BE2C (cell line): ENCODE measurements at regions not wholly inside any gene's neighbourhood (a gene's known extent, or its start where the extent isn't known, plus 50 kb on each side); places are given as distances from the start of the nearest gene placed in this dataset.
"Not testable (repeated sequence)": the region's sequence is repeated elsewhere in the genome, so short reads cannot be mapped to it uniquely, and the experiment has no call there.

Source experiments
- DNase-seq: peaks from one replicate; pipeline ENCODE4 v3.0.0-alpha.2; 2020
- H3K27me3 ChIP-seq: fragments of 250-450 bp; sonication (Bioruptor Pico); 2 replicates; pipeline ENCODE4 v1.5.1; 2020; ENCODE audit warnings: mild to moderate bottlenecking
- H3K36me3 ChIP-seq: fragments of 250-450 bp; sonication (Bioruptor Pico); 2 replicates; pipeline ENCODE4 v1.5.1; 2020; ENCODE audit warnings: mild to moderate bottlenecking
- H3K4me1 ChIP-seq: fragments of 250-450 bp; sonication (Bioruptor Pico); 2 replicates; pipeline ENCODE4 v1.5.1; 2020
- H3K4me3 ChIP-seq: 2 replicates; pipeline ENCODE4 v1.5.1; 2011; ENCODE audit warnings: low read depth, low read length
- H3K9me3 ChIP-seq: fragments of 250-450 bp; sonication (Bioruptor Pico); 2 replicates; pipeline ENCODE4 v1.5.1; 2020
- CTCF ChIP-seq: IDR thresholded peaks from 2 replicates; pipeline ENCODE4 v1.5.1; 2012; ENCODE audit warnings: mild to moderate bottlenecking, low read depth, low read length

DNA sequence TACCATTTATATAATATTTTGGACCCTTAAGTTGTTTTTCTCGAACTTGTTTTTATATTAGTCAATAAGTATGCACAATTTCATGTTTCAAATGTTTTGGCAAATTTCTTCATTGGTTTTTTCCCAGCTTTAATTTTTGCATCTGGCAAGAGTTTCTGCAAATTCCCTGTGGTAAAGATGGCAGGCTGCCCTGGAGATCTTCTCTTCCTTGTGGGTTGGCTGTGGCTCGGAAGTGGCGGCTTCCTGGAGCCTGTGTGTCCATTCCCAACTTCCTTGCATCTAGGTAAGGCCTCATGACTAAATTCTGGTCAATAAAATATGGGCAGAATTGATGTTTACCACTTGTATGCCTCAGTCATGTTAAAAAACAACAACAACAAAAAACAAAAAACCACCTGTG lies 818.6 kb downstream of the EPHA4 start:
- H3K9me3 ChIP-seq, result no peaks in the 10 kb centered on the region
- H3K36me3 ChIP-seq, result no peaks in the 10 kb centered on the region
- H3K4me3 ChIP-seq, result no peak overlapping the region
- DNase-seq, result no peak
- no peaks in the 10 kb centered on the region for H3K4me1 ChIP-seq
- H3K27me3 ChIP-seq, result no peaks in the 10 kb centered on the region
- TF ChIP-seq CTCF, result no peak

GRCh38 chr2:220756653-220757052 lies 815.5 kb downstream of the EPHA4 start:
- DNase-seq, result no peak
- Histone ChIP-seq H3K36me3 (no peaks in the 10 kb centered on the region), H3K9me3 (no peaks in the 10 kb centered on the region), H3K4me3 (no peak overlapping the region), H3K27me3 (no peaks in the 10 kb centered on the region), H3K4me1 (no peaks in the 10 kb centered on the region)
- TF ChIP-seq CTCF, result no peak

DNA sequence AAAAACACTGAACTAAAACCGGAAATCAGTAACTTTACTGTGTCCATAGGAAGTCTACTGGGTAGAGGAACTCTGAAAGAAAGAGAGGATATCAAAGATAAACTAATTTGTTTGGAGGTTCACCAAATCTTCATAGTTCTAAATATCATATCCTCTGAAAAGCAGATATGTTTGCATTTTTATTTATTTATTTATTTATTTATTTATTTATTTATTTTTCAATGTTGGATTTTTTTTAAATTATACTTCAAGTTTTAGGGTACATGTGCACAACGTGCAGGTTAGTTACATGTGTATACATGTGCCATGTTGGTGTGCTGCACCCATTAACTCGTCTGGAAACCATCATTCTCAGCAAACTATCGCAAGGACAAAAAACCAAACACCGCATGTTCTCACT lies 813.7 kb downstream of the EPHA4 start:
- not testable (repeated sequence) for H3K4me1 ChIP-seq, H3K4me3 ChIP-seq, H3K36me3 ChIP-seq, H3K27me3 ChIP-seq, DNase-seq, H3K9me3 ChIP-seq

DNA sequence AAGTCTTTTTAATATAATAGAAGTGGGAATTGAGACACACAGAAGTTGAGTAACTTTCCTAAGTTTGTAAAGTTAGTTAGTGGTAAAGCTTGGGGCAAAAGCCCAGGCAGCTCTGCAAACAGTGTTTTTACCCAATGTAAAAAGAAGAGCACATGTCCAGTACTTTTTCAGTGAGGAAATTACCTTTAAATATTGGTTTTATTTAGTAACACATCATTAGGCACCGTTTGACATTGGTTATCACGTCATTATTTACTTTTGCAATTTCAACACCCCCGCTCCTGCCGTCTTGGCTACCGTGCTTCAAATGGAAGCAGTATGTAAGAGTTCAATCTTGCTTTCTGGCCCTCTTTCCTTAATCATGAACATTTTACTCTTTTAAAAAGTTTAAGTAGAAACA lies 807.9 kb downstream of the EPHA4 start:
- no peak for TF ChIP-seq CTCF
- no peak for DNase-seq
- Histone ChIP-seq H3K4me3 (no peak overlapping the region), H3K36me3 (no peaks in the 10 kb centered on the region), H3K9me3 (no peaks in the 10 kb centered on the region), H3K4me1 (no peaks in the 10 kb centered on the region), H3K27me3 (no peaks in the 10 kb centered on the region)

DNA sequence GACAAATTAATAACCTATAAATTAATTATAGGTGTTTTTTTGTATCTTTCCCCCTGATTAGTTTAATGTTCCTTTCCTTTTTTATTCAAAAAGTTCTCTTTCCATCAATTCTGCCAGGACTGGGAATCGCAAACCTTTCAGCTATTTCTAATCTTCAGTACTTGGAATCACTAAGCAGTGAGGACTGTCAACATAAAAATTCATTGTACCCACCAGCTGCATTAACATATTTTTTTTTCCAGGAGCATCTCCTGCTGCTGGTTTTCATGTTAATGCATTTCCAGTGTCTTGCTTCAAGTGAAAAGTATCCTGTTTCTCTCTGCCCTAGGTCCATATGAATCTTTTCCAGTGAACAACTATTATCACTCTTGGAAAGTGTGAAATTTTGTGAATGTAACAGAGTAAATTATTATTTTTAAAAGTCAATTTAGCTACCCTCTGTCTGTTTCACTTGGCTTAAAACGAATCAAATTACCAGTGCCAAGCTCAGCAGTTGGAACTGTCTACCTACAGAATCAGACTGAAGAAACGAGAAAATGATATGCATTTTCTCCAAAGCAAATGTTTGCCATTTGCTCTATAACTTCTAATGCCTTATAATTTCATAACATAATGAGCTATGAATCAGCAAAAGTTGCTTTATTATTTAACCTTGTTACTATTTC lies 804.4 kb downstream of the EPHA4 start:
- H3K9me3 ChIP-seq, result no peaks in the 10 kb centered on the region
- no peak overlapping the region for H3K4me3 ChIP-seq
- DNase-seq, result no peak
- H3K36me3 ChIP-seq, result no peaks in the 10 kb centered on the region
- no peaks in the 10 kb centered on the region for H3K27me3 ChIP-seq
- TF ChIP-seq CTCF, result no peak
- no peaks in the 10 kb centered on the region for H3K4me1 ChIP-seq

GRCh38 chr2:220775856-220776488 lies 796.1 kb downstream of the EPHA4 start:
- no peak for TF ChIP-seq CTCF
- Histone ChIP-seq H3K27me3 (no peaks in the 10 kb centered on the region), H3K4me1 (no peaks in the 10 kb centered on the region), H3K4me3 (no peak overlapping the region), H3K36me3 (no peaks in the 10 kb centered on the region), H3K9me3 (no peaks in the 10 kb centered on the region; the same call in 1 of the 2 replicates)
- DNase-seq, result no peak

GRCh38 chr2:220779076-220779475 lies 793.0 kb downstream of the EPHA4 start:
- H3K4me1 ChIP-seq, DNase-seq, H3K36me3 ChIP-seq, H3K27me3 ChIP-seq, H3K4me3 ChIP-seq, H3K9me3 ChIP-seq: not testable (repeated sequence)
